ENCODE measurements at regions not wholly inside any gene's neighbourhood (a gene's known extent, or its start where the extent isn't known, plus 50 kb on each side); places are given as distances from the start of the nearest gene placed in this dataset.
"Not testable (repeated sequence)": the region's sequence is repeated elsewhere in the genome, so short reads cannot be mapped to it uniquely, and the experiment has no call there.

DNA sequence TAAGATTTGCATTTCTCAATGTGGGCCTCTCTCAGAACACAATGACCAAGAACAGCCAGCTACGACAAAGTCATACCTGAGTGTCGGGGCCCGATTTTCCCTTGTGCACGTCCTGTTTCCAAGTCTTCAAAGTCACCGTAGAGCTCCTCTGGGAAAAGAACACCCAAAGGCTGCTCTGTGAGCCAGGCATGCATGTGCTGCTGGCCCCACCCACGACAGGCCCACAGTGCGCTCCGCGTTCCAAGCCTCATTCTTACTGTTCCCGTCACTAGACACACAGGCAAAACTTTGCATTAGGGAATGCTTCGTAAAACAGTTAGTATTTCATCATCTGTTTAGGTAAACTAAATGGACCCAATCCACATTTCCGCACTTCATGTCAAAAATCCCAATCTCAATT, 1905.1 kb downstream of the FOXD4L5 start:
- TF ChIP-seq POLR2AphosphoS5 (IDR thresholded peaks at IDR 0.05; ENCODE audit: low read depth); CTCF (conservative IDR thresholded peaks at IDR 0.05; ENCODE audit: low read depth in 2 of 2); ZNF462 (CRISPR knock-in tag; IDR thresholded peaks at IDR 0.05); EZH2phosphoT487 (IDR thresholded peaks at IDR 0.05; ENCODE audit: unreplicated experiment); EZH2 (IDR thresholded peaks at IDR 0.05; ENCODE audit: low read depth, unreplicated experiment); CREB1 (CRISPR knock-in tag; IDR thresholded peaks at IDR 0.05; ENCODE audit: low read depth); JUNB (IDR thresholded peaks at IDR 0.05; ENCODE audit: unreplicated experiment); ZNF114 (CRISPR knock-in tag; IDR thresholded peaks at IDR 0.05); NANOG (IDR thresholded peaks at IDR 0.05; ENCODE audit: borderline replicate concordance): not testable (repeated sequence)
- TF ChIP-seq, protein P1, sequence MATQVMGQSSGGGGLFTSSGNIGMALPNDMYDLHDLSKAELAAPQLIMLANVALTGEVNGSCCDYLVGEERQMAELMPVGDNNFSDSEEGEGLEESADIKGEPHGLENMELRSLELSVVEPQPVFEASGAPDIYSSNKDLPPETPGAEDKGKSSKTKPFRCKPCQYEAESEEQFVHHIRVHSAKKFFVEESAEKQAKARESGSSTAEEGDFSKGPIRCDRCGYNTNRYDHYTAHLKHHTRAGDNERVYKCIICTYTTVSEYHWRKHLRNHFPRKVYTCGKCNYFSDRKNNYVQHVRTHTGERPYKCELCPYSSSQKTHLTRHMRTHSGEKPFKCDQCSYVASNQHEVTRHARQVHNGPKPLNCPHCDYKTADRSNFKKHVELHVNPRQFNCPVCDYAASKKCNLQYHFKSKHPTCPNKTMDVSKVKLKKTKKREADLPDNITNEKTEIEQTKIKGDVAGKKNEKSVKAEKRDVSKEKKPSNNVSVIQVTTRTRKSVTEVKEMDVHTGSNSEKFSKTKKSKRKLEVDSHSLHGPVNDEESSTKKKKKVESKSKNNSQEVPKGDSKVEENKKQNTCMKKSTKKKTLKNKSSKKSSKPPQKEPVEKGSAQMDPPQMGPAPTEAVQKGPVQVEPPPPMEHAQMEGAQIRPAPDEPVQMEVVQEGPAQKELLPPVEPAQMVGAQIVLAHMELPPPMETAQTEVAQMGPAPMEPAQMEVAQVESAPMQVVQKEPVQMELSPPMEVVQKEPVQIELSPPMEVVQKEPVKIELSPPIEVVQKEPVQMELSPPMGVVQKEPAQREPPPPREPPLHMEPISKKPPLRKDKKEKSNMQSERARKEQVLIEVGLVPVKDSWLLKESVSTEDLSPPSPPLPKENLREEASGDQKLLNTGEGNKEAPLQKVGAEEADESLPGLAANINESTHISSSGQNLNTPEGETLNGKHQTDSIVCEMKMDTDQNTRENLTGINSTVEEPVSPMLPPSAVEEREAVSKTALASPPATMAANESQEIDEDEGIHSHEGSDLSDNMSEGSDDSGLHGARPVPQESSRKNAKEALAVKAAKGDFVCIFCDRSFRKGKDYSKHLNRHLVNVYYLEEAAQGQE (IDR thresholded peaks at IDR 0.05; ENCODE audit: unreplicated experiment): not testable (repeated sequence)
